T-cell (primary cell): ENCODE measurements at regions not wholly inside any gene's neighbourhood (a gene's known extent, or its start where the extent isn't known, plus 50 kb on each side); places are given as distances from the start of the nearest gene placed in this dataset.

Source experiments
- ATAC-seq, 4 experiments: fragments of 200-7000 bp in 3 of 4; fragments of 150-1000 bp in 1 of 4; cut with Tn5 transposase; replicated peaks in 1 of 4; 1 replicate in 3 of 4; 2 replicates in 1 of 4; pipeline ENCODE4 v1.10.0; 2021; ENCODE audit warnings: moderate library complexity in 3 of 4, mild to moderate bottlenecking in 2 of 4, moderate number of reproducible peaks in 1 of 4
- CTCF ChIA-PET, 2 donors: fragments of 300-600 bp; sonication (Branson Sonifier 250); formaldehyde crosslinking; loops; one replicate each; lab custom pipeline; 2022; ENCODE audit warnings: antibody characterized with exemption in 2 of 2; lab: Charles Lee
- POLR2A ChIA-PET, 2 donors: fragments of 300-600 bp; sonication (Branson Sonifier 250); formaldehyde crosslinking; loops; one replicate each; lab custom pipeline; 2022; ENCODE audit warnings: antibody characterized with exemption in 2 of 2; lab: Charles Lee
- DNase-seq, 35 experiments: peaks; one replicate each; pipeline versions ENCODE4 v3.0.0 to v3.0.0-alpha.2; 2013 to 2023
- H3K27ac ChIP-seq: one replicate; pipeline ENCODE4 v1.5.1; 2013; ENCODE audit warnings: low read length
- H3K27me3 ChIP-seq, 2 experiments: replicated peaks in 1 of 2; 1 replicate in 1 of 2; 2 replicates in 1 of 2; pipeline versions ENCODE4 v1.6.1 to v1.7.0; 2013; ENCODE audit warnings: low read length in 1 of 2, mixed read lengths in 1 of 2; ENCODE audit not compliant: control insufficient read depth in 2 of 2, insufficient read depth in 2 of 2; ENCODE audit errors: extremely low read depth in 1 of 2
- H3K36me3 ChIP-seq, 2 donors: 1 replicate in 1 of 2; 2 replicates in 1 of 2; pipeline versions ENCODE4 v1.6.1 to v1.7.0; 2013; ENCODE audit warnings: low read length in 1 of 2; ENCODE audit not compliant: control insufficient read depth in 2 of 2, insufficient read depth in 1 of 2; ENCODE audit errors: extremely low read depth in 1 of 2
- H3K4me1 ChIP-seq, 2 experiments: 1 replicate in 1 of 2; 2 replicates in 1 of 2; pipeline versions ENCODE4 v1.6.1 to v1.7.0; 2013; ENCODE audit warnings: low read length in 2 of 2, mixed read lengths in 1 of 2; ENCODE audit not compliant: insufficient read depth in 2 of 2, control insufficient read depth in 1 of 2; ENCODE audit errors: extremely low read depth in 1 of 2
- H3K4me3 ChIP-seq, 2 donors: 1 replicate in 1 of 2; 2 replicates in 1 of 2; pipeline versions ENCODE4 v1.5.1 to v1.7.0; 2013; ENCODE audit warnings: mild to moderate bottlenecking in 2 of 2, low read length in 1 of 2, moderate library complexity in 1 of 2; ENCODE audit not compliant: control insufficient read depth in 1 of 2; ENCODE audit errors: extremely low read depth in 1 of 2
- H3K9me3 ChIP-seq: 2 replicates; pipeline ENCODE4 v1.7.0; 2013
- H3K27ac Mint-ChIP-seq, 2 donors: one replicate each; pipeline ENCODE4 v1.8.0; 2020 to 2021; ENCODE audit warnings: mild to moderate bottlenecking in 2 of 2, mixed read lengths in 2 of 2
- H3K27me3 Mint-ChIP-seq, 2 donors: one replicate each; pipeline ENCODE4 v1.8.0; 2021 to 2022; ENCODE audit warnings: mixed read lengths in 2 of 2
- H3K36me3 Mint-ChIP-seq: one replicate; pipeline ENCODE4 v1.8.0; 2021; ENCODE audit warnings: mixed read lengths
- H3K4me1 Mint-ChIP-seq, 3 donors: one replicate each; pipeline ENCODE4 v1.8.0; 2020 to 2022; ENCODE audit warnings: mixed read lengths in 3 of 3, mild to moderate bottlenecking in 1 of 3
- H3K4me3 Mint-ChIP-seq, 3 donors: one replicate each; pipeline ENCODE4 v1.8.0; 2020 to 2022; ENCODE audit warnings: mild to moderate bottlenecking in 3 of 3, mixed read lengths in 3 of 3, moderate library complexity in 3 of 3
- H3K9me3 Mint-ChIP-seq, 3 donors: one replicate each; pipeline ENCODE4 v1.8.0; 2020 to 2022; ENCODE audit warnings: mixed read lengths in 3 of 3
- WGBS: methylation state at CpG from one replicate; pipeline ENCODE4 v1.1.5; 2013; ENCODE audit warnings: missing lambda C conversion rate; ENCODE audit not compliant: insufficient coverage; 5-methylcytosine and 5-hydroxymethylcytosine counted together

- 86% methylated on average over 6 of the region's 8 CpGs for WGBS
- no peak overlapping the region for H3K27ac ChIP-seq
- CTCF ChIA-PET, result no interaction called here
- H3K4me3 ChIP-seq, result no peak overlapping the region
- ATAC-seq (no peak), DNase-seq (no peak)
- Mint-ChIP-seq H3K36me3 (no peaks in the 10 kb centered on the region), H3K27ac (no peak overlapping the region), H3K9me3 (peaks cover 2 to 16% (median 3%) of the 10 kb centered on the region in 3 donors), H3K4me3 (no peak overlapping the region), H3K4me1 (no peaks in the 10 kb centered on the region), H3K27me3 (no peaks in the 10 kb centered on the region)
- H3K36me3 ChIP-seq, result no peaks in the 10 kb centered on the region
- no peaks in the 10 kb centered on the region for H3K9me3 ChIP-seq
- POLR2A ChIA-PET, result no interaction called here
- no peaks in the 10 kb centered on the region for H3K27me3 ChIP-seq
- no peaks in the 10 kb centered on the region for H3K4me1 ChIP-seq
These were observed 595.5 kb downstream of the INHBA start for GRCh38 chr7:41107330-41107937.

- Histone ChIP-seq H3K9me3 (no peaks in the 10 kb centered on the region), H3K36me3 (no peaks in the 10 kb centered on the region), H3K27me3 (no peaks in the 10 kb centered on the region), H3K4me1 (no peaks in the 10 kb centered on the region), H3K27ac (no peak overlapping the region), H3K4me3 (no peak overlapping the region)
- Mint-ChIP-seq H3K4me1 (no peaks in the 10 kb centered on the region), H3K36me3 (no peaks in the 10 kb centered on the region), H3K27ac (no peak overlapping the region), H3K4me3 (no peak overlapping the region), H3K9me3 (peaks cover 7 to 20% (median 10%) of the 10 kb centered on the region in 3 donors), H3K27me3 (no peaks in the 10 kb centered on the region)
- ChIA-PET POLR2A (no interaction called here), CTCF (no interaction called here)
- WGBS, result no CpG with 5 or more reads among the region's 1 CpG
- ATAC-seq (no peak), DNase-seq (no peak)
These were observed 598.3 kb downstream of the INHBA start for GRCh38 chr7:41104631-41105030.

GRCh38 chr7:41103331-41103730, 599.6 kb downstream of the INHBA start:
- Mint-ChIP-seq H3K4me1 (no peaks in the 10 kb centered on the region), H3K9me3 (peaks cover 6 to 17% (median 7%) of the 10 kb centered on the region in 3 donors), H3K27ac (no peak overlapping the region), H3K4me3 (no peak overlapping the region), H3K36me3 (no peaks in the 10 kb centered on the region), H3K27me3 (no peaks in the 10 kb centered on the region)
- CTCF ChIA-PET, result no interaction called here
- Histone ChIP-seq H3K27me3 (no peaks in the 10 kb centered on the region), H3K9me3 (no peaks in the 10 kb centered on the region), H3K27ac (no peak overlapping the region), H3K36me3 (no peaks in the 10 kb centered on the region), H3K4me1 (no peaks in the 10 kb centered on the region), H3K4me3 (no peak overlapping the region)
- ATAC-seq (no peak), DNase-seq (no peak)
- POLR2A ChIA-PET, result no interaction called here

GRCh38 chr7:41098846-41099245, 604.0 kb downstream of the INHBA start:
- ChIA-PET CTCF (no interaction called here), POLR2A (no interaction called here)
- DNase-seq (no peak), ATAC-seq (no peak)
- no peaks in the 10 kb centered on the region for H3K27me3 ChIP-seq
- no peaks in the 10 kb centered on the region for H3K9me3 ChIP-seq
- no peak overlapping the region for H3K27ac Mint-ChIP-seq
- no peak overlapping the region for H3K27ac ChIP-seq
- no peaks in the 10 kb centered on the region for H3K27me3 Mint-ChIP-seq
- H3K4me1 Mint-ChIP-seq, result no peaks in the 10 kb centered on the region
- H3K4me3 Mint-ChIP-seq, result no peak overlapping the region
- H3K4me1 ChIP-seq, result no peaks in the 10 kb centered on the region
- H3K36me3 Mint-ChIP-seq, result no peaks in the 10 kb centered on the region
- H3K4me3 ChIP-seq, result no peak overlapping the region
- WGBS, result 92% methylated on average over 1 of the region's 5 CpGs
- peaks cover 6 to 13% (median 7%) of the 10 kb centered on the region in 3 donors for H3K9me3 Mint-ChIP-seq
- no peaks in the 10 kb centered on the region for H3K36me3 ChIP-seq

GRCh38 chr7:41098402-41098801, 604.5 kb downstream of the INHBA start:
- no peaks in the 10 kb centered on the region for H3K36me3 Mint-ChIP-seq
- peaks cover 6 to 13% (median 7%) of the 10 kb centered on the region in 3 donors for H3K9me3 Mint-ChIP-seq
- no peak for ATAC-seq
- no peaks in the 10 kb centered on the region for H3K27me3 Mint-ChIP-seq
- POLR2A ChIA-PET, result no interaction called here
- CTCF ChIA-PET, result no interaction called here
- Histone ChIP-seq H3K36me3 (no peaks in the 10 kb centered on the region), H3K4me1 (no peaks in the 10 kb centered on the region), H3K27me3 (no peaks in the 10 kb centered on the region), H3K4me3 (no peak overlapping the region), H3K27ac (no peak overlapping the region), H3K9me3 (no peaks in the 10 kb centered on the region)
- 69% methylated on average over 4 of the region's 4 CpGs for WGBS
- H3K4me1 Mint-ChIP-seq, result no peaks in the 10 kb centered on the region
- H3K27ac Mint-ChIP-seq, result no peak overlapping the region
- H3K4me3 Mint-ChIP-seq, result no peak overlapping the region
- no peak for DNase-seq

- Histone ChIP-seq H3K4me1 (no peaks in the 10 kb centered on the region), H3K27ac (no peak overlapping the region), H3K9me3 (no peaks in the 10 kb centered on the region), H3K36me3 (no peaks in the 10 kb centered on the region), H3K27me3 (no peaks in the 10 kb centered on the region), H3K4me3 (no peak overlapping the region)
- Mint-ChIP-seq H3K4me1 (no peaks in the 10 kb centered on the region), H3K4me3 (no peak overlapping the region), H3K27ac (no peak overlapping the region), H3K9me3 (peaks cover 6 to 10% (median 9%) of the 10 kb centered on the region in 3 donors), H3K27me3 (no peaks in the 10 kb centered on the region), H3K36me3 (no peaks in the 10 kb centered on the region)
- ChIA-PET CTCF (no interaction called here), POLR2A (no interaction called here)
- DNase-seq, result no peak
- ATAC-seq, result no peak
- WGBS, result no CpG with 5 or more reads among the region's 6 CpGs
These were observed 605.4 kb downstream of the INHBA start for GRCh38 chr7:41097501-41097900.

- H3K4me3 ChIP-seq, result no peak overlapping the region
- Mint-ChIP-seq H3K4me1 (no peaks in the 10 kb centered on the region), H3K27me3 (no peaks in the 10 kb centered on the region), H3K9me3 (peaks cover 6 to 12% (median 10%) of the 10 kb centered on the region in 3 donors), H3K27ac (no peak overlapping the region), H3K4me3 (no peak overlapping the region), H3K36me3 (no peaks in the 10 kb centered on the region)
- H3K4me1 ChIP-seq, result no peaks in the 10 kb centered on the region
- ChIA-PET POLR2A (no interaction called here), CTCF (no interaction called here)
- ATAC-seq (no peak), DNase-seq (no peak)
- H3K9me3 ChIP-seq, result no peaks in the 10 kb centered on the region
- no peaks in the 10 kb centered on the region for H3K27me3 ChIP-seq
- WGBS, result 70% methylated on average over 4 of the region's 4 CpGs
- no peak overlapping the region for H3K27ac ChIP-seq
- no peaks in the 10 kb centered on the region for H3K36me3 ChIP-seq
These were observed 606.0 kb downstream of the INHBA start for GRCh38 chr7:41096917-41097316.
